HEK293T (cell line): ENCODE measurements at regions not wholly inside any gene's neighbourhood (a gene's known extent, or its start where the extent isn't known, plus 50 kb on each side); places are given as distances from the start of the nearest gene placed in this dataset.

Source experiments
- CTCF ChIA-PET: fragments of 350-600 bp; formaldehyde crosslinking; extraction: SDS; loops from one replicate; lab custom pipeline; 2021; ENCODE audit warnings: antibody characterized with exemption, inconsistent platforms; lab: Yijun Ruan, JAX
- POLR2A ChIA-PET: fragments of 350-600 bp; formaldehyde crosslinking; extraction: SDS; loops from one replicate; lab custom pipeline; 2020; ENCODE audit warnings: antibody characterized with exemption, inconsistent platforms; lab: Yijun Ruan, JAX
- DNase-seq: peaks from one replicate; pipeline ENCODE4 v3.0.0; 2012; ENCODE audit warnings: mixed read lengths; ENCODE audit errors: extremely low spot score
- ARNT ChIP-seq: fragments of 450-650 bp; IDR thresholded peaks from 2 replicates; pipeline ENCODE4 v1.6.1; 2017; ENCODE audit warnings: mild to moderate bottlenecking
- BHLHE40 ChIP-seq: fragments of 450-650 bp; IDR thresholded peaks from 2 replicates; pipeline ENCODE4 v1.6.1; 2016; ENCODE audit warnings: mild to moderate bottlenecking, moderate library complexity, borderline replicate concordance
- CTBP1 ChIP-seq: fragments of 450-650 bp; IDR thresholded peaks from 2 replicates; pipeline ENCODE4 v1.6.1; 2016; ENCODE audit warnings: borderline replicate concordance
- ELF4 ChIP-seq: fragments of 450-650 bp; IDR thresholded peaks from 2 replicates; pipeline ENCODE4 v1.6.1; 2017; ENCODE audit warnings: antibody characterized with exemption
- FOXA1 ChIP-seq: fragments of 450-650 bp; IDR thresholded peaks from 2 replicates; pipeline ENCODE4 v1.6.1; 2016; ENCODE audit warnings: mild to moderate bottlenecking
- FOXK2 ChIP-seq: fragments of 450-650 bp; IDR thresholded peaks from 2 replicates; pipeline ENCODE4 v1.6.1; 2016; ENCODE audit warnings: mild to moderate bottlenecking
- FOXM1 ChIP-seq: fragments of 450-650 bp; IDR thresholded peaks from 2 replicates; pipeline ENCODE4 v1.6.1; 2017; ENCODE audit warnings: mild to moderate bottlenecking, borderline replicate concordance
- HDGF ChIP-seq: fragments of 450-650 bp; IDR thresholded peaks from 2 replicates; pipeline ENCODE4 v1.6.1; 2017; ENCODE audit warnings: antibody characterized with exemption, borderline replicate concordance
- L3MBTL2 ChIP-seq: fragments of 450-650 bp; conservative IDR thresholded peaks from 2 replicates; pipeline ENCODE4 v1.6.1; 2016; ENCODE audit warnings: mild to moderate bottlenecking
- LEF1 ChIP-seq: fragments of 450-650 bp; IDR thresholded peaks from 2 replicates; pipeline ENCODE4 v1.6.1; 2017; ENCODE audit warnings: mild to moderate bottlenecking, borderline replicate concordance
- NFRKB ChIP-seq: fragments of 450-650 bp; IDR thresholded peaks from 2 replicates; pipeline ENCODE4 v1.6.1; 2016; ENCODE audit warnings: mild to moderate bottlenecking, moderate library complexity
- PKNOX1 ChIP-seq: fragments of 450-650 bp; IDR thresholded peaks from 2 replicates; pipeline ENCODE4 v1.6.1; 2016
- SP1 ChIP-seq: fragments of 450-650 bp; IDR thresholded peaks from 2 replicates; pipeline ENCODE4 v1.6.1; 2017
- SUZ12 ChIP-seq: fragments of 450-650 bp; IDR thresholded peaks from 2 replicates; pipeline ENCODE4 v1.6.1; 2016; ENCODE audit warnings: mild to moderate bottlenecking
- TARDBP ChIP-seq: fragments of 450-650 bp; IDR thresholded peaks from 2 replicates; pipeline ENCODE4 v1.6.1; 2016
- ZNF384 ChIP-seq: fragments of 450-650 bp; IDR thresholded peaks from 2 replicates; pipeline ENCODE4 v1.6.1; 2016

GRCh38 chr12:126792411-126792810 is 1474.6 kb upstream of the TMEM132C start:
- ChIA-PET CTCF (no interaction called here), POLR2A (no interaction called here)
- TF ChIP-seq ZNF384 (no peak), TARDBP (no peak), ARNT (no peak), SP1 (no peak)
- no peak for DNase-seq

GRCh38 chr12:126797525-126797924 is 1469.4 kb upstream of the TMEM132C start:
- POLR2A ChIA-PET = no interaction called here
- CTCF ChIA-PET = no interaction called here
- DNase-seq = no peak
- TF ChIP-seq ZNF384 = no peak
- no peak for TF ChIP-seq L3MBTL2
- no peak for TF ChIP-seq BHLHE40
- no peak for TF ChIP-seq PKNOX1
- TF ChIP-seq SUZ12 = no peak
- no peak for TF ChIP-seq ELF4
- no peak for TF ChIP-seq FOXA1
- no peak for TF ChIP-seq NFRKB
- no peak for TF ChIP-seq ARNT
- no peak for TF ChIP-seq LEF1
- no peak for TF ChIP-seq SP1
- TF ChIP-seq FOXK2 = no peak
- no peak for TF ChIP-seq TARDBP
- TF ChIP-seq FOXM1 = no peak
- TF ChIP-seq HDGF = no peak
- TF ChIP-seq CTBP1 = no peak

- ChIA-PET POLR2A (no interaction called here), CTCF (no interaction called here)
- DNase-seq = no peak
- TF ChIP-seq ZNF384 (no peak), SP1 (no peak), HDGF (no peak), SUZ12 (no peak), PKNOX1 (no peak), TARDBP (no peak), L3MBTL2 (no peak), BHLHE40 (no peak), NFRKB (no peak), CTBP1 (no peak), LEF1 (no peak)
Observed at GRCh38 chr12:126798449-126798848, 1468.5 kb upstream of the TMEM132C start.

- DNase-seq = no peak
- ChIA-PET CTCF (no interaction called here), POLR2A (no interaction called here)
- TF ChIP-seq HDGF = no peak
- no peak for TF ChIP-seq FOXA1
- no peak for TF ChIP-seq PKNOX1
- no peak for TF ChIP-seq SUZ12
- TF ChIP-seq ZNF384 = no peak
- TF ChIP-seq CTBP1 = no peak
- TF ChIP-seq FOXM1 = no peak
- no peak for TF ChIP-seq LEF1
- no peak for TF ChIP-seq BHLHE40
- TF ChIP-seq ELF4 = no peak
- no peak for TF ChIP-seq SP1
- no peak for TF ChIP-seq NFRKB
- TF ChIP-seq TARDBP = no peak
- no peak for TF ChIP-seq L3MBTL2
- no peak for TF ChIP-seq FOXK2
- no peak for TF ChIP-seq ARNT
Observed at GRCh38 chr12:126807312-126807865, 1459.6 kb upstream of the TMEM132C start.

GRCh38 chr12:126811391-126811790 is 1455.6 kb upstream of the TMEM132C start:
- CTCF ChIA-PET = no interaction called here
- DNase-seq = no peak
- TF ChIP-seq HDGF (no peak), SUZ12 (no peak), FOXM1 (no peak), LEF1 (no peak), ARNT (no peak), PKNOX1 (no peak), ZNF384 (no peak), NFRKB (no peak), L3MBTL2 (no peak), ELF4 (no peak), SP1 (no peak), CTBP1 (no peak), FOXK2 (no peak), BHLHE40 (no peak), TARDBP (no peak)
- POLR2A ChIA-PET = no interaction called here

- CTCF ChIA-PET = no interaction called here
- TF ChIP-seq FOXM1 (no peak), L3MBTL2 (no peak), ELF4 (no peak), LEF1 (no peak), ZNF384 (no peak), BHLHE40 (no peak), CTBP1 (no peak)
- POLR2A ChIA-PET = no interaction called here
- no peak for DNase-seq
Observed at GRCh38 chr12:126819554-126819953, 1447.4 kb upstream of the TMEM132C start.
